ENCODE measurements at regions not wholly inside any gene's neighbourhood (a gene's known extent, or its start where the extent isn't known, plus 50 kb on each side); places are given as distances from the start of the nearest gene placed in this dataset.

DNA sequence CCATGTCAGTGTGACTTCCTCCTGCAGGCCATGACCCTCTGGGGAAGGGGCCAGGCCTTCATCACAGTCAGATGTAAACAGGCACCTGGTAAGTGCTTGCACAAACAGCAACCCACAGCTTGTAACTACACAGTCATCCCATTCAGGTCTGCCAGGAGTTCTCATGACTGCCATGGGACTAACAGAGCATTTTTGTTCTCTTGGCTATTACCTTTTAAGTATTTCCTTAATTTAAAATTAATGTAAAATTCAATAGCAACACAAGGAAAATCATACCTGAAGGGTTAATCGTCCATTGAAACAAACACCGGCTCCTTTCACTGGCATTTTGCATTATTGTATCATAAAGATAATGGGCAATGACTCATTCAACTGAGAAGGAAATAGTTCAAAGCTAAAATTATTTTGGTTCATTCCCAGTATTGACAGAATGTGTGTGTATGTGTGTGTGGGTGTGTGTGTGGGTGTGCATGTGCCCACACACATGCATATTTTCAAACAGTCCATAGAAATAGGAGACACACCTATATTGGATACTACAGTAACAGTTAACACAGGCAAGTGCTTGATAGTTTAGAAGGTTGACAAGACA lies 307.9 kb downstream of the WDR11 start:
- TF ChIP-seq, protein P1, sequence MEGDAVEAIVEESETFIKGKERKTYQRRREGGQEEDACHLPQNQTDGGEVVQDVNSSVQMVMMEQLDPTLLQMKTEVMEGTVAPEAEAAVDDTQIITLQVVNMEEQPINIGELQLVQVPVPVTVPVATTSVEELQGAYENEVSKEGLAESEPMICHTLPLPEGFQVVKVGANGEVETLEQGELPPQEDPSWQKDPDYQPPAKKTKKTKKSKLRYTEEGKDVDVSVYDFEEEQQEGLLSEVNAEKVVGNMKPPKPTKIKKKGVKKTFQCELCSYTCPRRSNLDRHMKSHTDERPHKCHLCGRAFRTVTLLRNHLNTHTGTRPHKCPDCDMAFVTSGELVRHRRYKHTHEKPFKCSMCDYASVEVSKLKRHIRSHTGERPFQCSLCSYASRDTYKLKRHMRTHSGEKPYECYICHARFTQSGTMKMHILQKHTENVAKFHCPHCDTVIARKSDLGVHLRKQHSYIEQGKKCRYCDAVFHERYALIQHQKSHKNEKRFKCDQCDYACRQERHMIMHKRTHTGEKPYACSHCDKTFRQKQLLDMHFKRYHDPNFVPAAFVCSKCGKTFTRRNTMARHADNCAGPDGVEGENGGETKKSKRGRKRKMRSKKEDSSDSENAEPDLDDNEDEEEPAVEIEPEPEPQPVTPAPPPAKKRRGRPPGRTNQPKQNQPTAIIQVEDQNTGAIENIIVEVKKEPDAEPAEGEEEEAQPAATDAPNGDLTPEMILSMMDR (IDR thresholded peaks at IDR 0.05 in 8 of 11, conservative IDR thresholded peaks at IDR 0.05 in 3 of 11) = no peak
- TF ChIP-seq POLR2A (IDR thresholded peaks at IDR 0.05) (no peak), POLR2AphosphoS5 (IDR thresholded peaks at IDR 0.05) (no peak)
